ENCODE measurements at regions not wholly inside any gene's neighbourhood (a gene's known extent, or its start where the extent isn't known, plus 50 kb on each side); places are given as distances from the start of the nearest gene placed in this dataset.

DNA sequence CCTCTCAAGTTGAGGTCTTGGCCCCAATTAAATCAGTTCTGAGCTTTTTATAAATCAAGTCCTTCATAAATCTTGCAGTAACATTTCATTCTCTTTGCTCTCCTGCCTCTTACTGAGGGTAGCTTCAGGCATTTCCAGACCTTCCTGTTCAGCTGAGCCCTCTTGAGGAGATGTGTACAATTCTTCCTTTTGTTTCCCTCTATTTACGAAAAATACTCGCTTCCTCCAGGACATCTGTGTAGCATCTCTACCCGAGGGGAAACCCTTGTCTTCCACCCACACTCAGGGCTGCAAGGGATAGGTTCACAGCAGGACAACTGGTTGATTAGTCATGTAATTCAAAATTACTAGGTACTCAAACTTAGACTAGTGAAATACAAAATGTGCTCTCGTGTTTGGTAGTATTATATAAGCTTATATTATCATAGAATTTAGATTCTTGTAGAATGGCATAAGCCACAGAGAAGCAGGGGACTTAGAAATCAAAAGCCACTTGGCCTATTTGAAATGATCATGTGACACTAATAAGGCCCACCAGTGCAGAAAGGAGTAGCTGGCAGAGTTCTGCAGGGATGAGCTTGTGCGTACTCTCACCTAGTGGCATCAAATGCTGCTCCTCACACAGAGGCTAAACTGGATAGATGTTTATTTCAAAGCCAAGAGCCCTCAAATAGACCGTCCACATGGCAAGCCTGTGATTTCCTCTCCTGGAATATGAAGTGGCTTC, 126.7 kb downstream of the GDAP2 start:
- no peaks in the 10 kb centered on the region for H3K27me3 ChIP-seq
- no peak overlapping the region for H3K4me3 ChIP-seq
- H3K4me1 ChIP-seq = no peaks in the 10 kb centered on the region
- no peak overlapping the region for H3K27ac ChIP-seq
- no peaks in the 10 kb centered on the region for H3K9me3 ChIP-seq
- intact Hi-C loops (cut with DNase I; ENCODE audit: low total_unique reads) = loop anchor here (10.0 kb wide), 1 partner anchor 92 kb away; no protein-coding TSS in a partner anchor
- DNase-seq = no peak
- H3K36me3 ChIP-seq = no peaks in the 10 kb centered on the region
- TF ChIP-seq, protein P1, sequence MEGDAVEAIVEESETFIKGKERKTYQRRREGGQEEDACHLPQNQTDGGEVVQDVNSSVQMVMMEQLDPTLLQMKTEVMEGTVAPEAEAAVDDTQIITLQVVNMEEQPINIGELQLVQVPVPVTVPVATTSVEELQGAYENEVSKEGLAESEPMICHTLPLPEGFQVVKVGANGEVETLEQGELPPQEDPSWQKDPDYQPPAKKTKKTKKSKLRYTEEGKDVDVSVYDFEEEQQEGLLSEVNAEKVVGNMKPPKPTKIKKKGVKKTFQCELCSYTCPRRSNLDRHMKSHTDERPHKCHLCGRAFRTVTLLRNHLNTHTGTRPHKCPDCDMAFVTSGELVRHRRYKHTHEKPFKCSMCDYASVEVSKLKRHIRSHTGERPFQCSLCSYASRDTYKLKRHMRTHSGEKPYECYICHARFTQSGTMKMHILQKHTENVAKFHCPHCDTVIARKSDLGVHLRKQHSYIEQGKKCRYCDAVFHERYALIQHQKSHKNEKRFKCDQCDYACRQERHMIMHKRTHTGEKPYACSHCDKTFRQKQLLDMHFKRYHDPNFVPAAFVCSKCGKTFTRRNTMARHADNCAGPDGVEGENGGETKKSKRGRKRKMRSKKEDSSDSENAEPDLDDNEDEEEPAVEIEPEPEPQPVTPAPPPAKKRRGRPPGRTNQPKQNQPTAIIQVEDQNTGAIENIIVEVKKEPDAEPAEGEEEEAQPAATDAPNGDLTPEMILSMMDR (IDR thresholded peaks at IDR 0.05) = no peak

GRCh38 chr1:117803318-117803717, 126.1 kb downstream of the GDAP2 start:
- DNase-seq = no peak
- Histone ChIP-seq H3K27ac (no peak overlapping the region), H3K4me3 (no peak overlapping the region), H3K27me3 (no peaks in the 10 kb centered on the region), H3K4me1 (no peaks in the 10 kb centered on the region), H3K9me3 (no peaks in the 10 kb centered on the region), H3K36me3 (no peaks in the 10 kb centered on the region)
- intact Hi-C loops (cut with DNase I; ENCODE audit: low total_unique reads) = loop anchor here (10.0 kb wide), 1 partner anchor 91 kb away; no protein-coding TSS in a partner anchor
- TF ChIP-seq, protein P1 (IDR thresholded peaks at IDR 0.05) = no peak

DNA sequence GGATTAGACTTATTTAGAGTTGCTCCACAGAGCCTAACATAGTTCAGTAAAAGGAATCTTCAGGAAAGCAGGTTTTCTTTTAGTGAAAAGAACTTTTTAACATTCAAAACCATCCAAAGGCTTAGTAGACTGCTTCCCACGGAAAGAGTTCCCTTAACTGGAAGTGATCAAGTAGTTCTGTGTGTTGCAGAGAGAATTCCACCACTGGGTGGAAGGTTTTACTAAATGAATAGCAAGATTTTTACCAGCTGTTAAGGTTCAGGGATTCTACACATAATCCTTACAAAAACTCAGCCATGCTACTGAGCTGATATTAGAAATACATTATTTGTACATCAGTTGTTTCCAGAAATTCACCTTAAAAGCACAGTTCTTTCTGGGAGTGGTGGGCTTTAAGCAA, 119.7 kb downstream of the GDAP2 start:
- intact Hi-C loops (cut with DNase I; ENCODE audit: low total_unique reads) = loop anchor here (10.0 kb wide), 1 partner anchor 85 kb away; no protein-coding TSS in a partner anchor
- Histone ChIP-seq H3K27me3 (no peaks in the 10 kb centered on the region), H3K27ac (peak overlapping the region; percentile 27 to 61), H3K9me3 (no peaks in the 10 kb centered on the region), H3K4me1 (peaks cover 0 to 34% (median 15%) of the 10 kb centered on the region in 4 donors), H3K4me3 (no peak overlapping the region), H3K36me3 (no peaks in the 10 kb centered on the region)
- no peak for DNase-seq
- TF ChIP-seq, protein P1 (IDR thresholded peaks at IDR 0.05) = peak; percentile 22 to 33

GRCh38 chr1:117810553-117810952, 118.9 kb downstream of the GDAP2 start:
- Histone ChIP-seq H3K27ac (peak overlapping the region; percentile 27 to 61), H3K36me3 (no peaks in the 10 kb centered on the region), H3K27me3 (no peaks in the 10 kb centered on the region), H3K9me3 (no peaks in the 10 kb centered on the region), H3K4me1 (peaks cover 0 to 42% (median 19%) of the 10 kb centered on the region in 4 donors), H3K4me3 (no peak overlapping the region)
- DNase-seq = no peak
- intact Hi-C loops (cut with DNase I; ENCODE audit: low total_unique reads) = no loop called here
- TF ChIP-seq, protein P1 (IDR thresholded peaks at IDR 0.05) = no peak

DNA sequence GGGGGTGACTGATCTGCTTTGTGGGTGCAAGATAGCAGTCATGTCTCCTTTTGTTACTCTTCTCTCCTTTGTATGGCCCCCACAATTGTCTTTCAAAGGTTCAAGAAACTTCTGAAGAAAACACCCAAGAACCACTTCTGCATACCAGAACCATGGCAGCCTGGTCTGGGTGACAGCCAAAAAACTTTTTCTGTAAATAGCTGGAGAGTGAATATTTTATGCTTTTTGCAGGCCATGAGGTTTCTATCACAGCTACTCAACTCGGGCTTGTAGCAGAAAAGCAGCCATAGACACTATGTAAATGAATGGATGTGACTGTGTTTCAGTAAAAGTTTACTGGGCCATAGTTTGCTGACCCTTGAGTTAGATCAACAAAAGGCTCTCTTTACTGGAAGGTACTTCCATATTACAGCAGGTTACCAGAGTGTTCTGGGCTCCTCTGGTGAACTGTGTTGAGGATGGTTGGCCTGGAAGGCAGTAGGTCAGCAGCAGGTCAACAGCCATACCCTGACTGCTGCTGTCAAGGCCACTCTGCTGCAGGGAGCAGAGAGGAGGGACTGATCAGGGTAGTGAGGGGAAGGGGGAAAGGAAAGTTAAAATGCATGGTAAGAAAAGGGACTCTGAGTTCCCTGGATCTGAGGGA, 116.4 kb downstream of the GDAP2 start:
- intact Hi-C loops (cut with DNase I; ENCODE audit: low total_unique reads) = no loop called here
- H3K4me3 ChIP-seq = no peak overlapping the region

More for the DNA sequence above, 116.4 kb downstream of the GDAP2 start:
- TF ChIP-seq, protein P1 (IDR thresholded peaks at IDR 0.05) = no peak
- no peak for DNase-seq
- Histone ChIP-seq H3K4me1 (peaks cover 0 to 45% (median 20%) of the 10 kb centered on the region in 4 donors), H3K27ac (peak overlapping the region; percentile 65 to 70), H3K27me3 (no peaks in the 10 kb centered on the region), H3K9me3 (no peaks in the 10 kb centered on the region), H3K36me3 (no peaks in the 10 kb centered on the region)

Data from tibial artery (tissue), 4 donors.